ENCODE measurements at regions not wholly inside any gene's neighbourhood (a gene's known extent, or its start where the extent isn't known, plus 50 kb on each side); places are given as distances from the start of the nearest gene placed in this dataset.

GRCh38 chr13:112249644-112250610 lies 126.2 kb upstream of the SPACA7 start:
- Histone ChIP-seq H3K27me3 (ENCODE audit: control insufficient read depth in 2 of 2, insufficient read depth in 2 of 2, low read length in 2 of 2) (no peaks in the 10 kb centered on the region), H3K9ac (replicated peaks; ENCODE audit: extremely low read depth, insufficient read depth, low read length) (no peak overlapping the region), H3K4me2 (ENCODE audit: insufficient read depth, low read length) (no peak overlapping the region), H4K20me1 (replicated peaks; ENCODE audit: control insufficient read depth, extremely low read depth, insufficient read depth, low read length) (no peaks in the 10 kb centered on the region), H3K36me3 (ENCODE audit: control insufficient read depth in 2 of 2, extremely low read depth in 1 of 2, insufficient read depth in 2 of 2, low read length in 2 of 2) (no peaks in the 10 kb centered on the region), H3K27ac (ENCODE audit: insufficient read depth, low read depth, low read length) (no peak overlapping the region), H3K4me1 (ENCODE audit: control insufficient read depth, extremely low read depth, insufficient read depth, low read length) (no peaks in the 10 kb centered on the region), H3K4me3 (replicated peaks in 1 of 3; ENCODE audit: insufficient read depth in 1 of 3, low read depth in 1 of 3, low read length in 3 of 3) (no peak overlapping the region), H3K79me2 (ENCODE audit: control insufficient read depth, insufficient read depth, low read length) (no peaks in the 10 kb centered on the region), H3K9me3 (replicated peaks; ENCODE audit: control insufficient read depth, insufficient read depth, low read length) (no peaks in the 10 kb centered on the region), H3K9me1 (replicated peaks; ENCODE audit: control insufficient read depth, extremely low read depth, insufficient read depth, low read length) (no peaks in the 10 kb centered on the region), H2AFZ (ENCODE audit: low read depth, low read length) (no peak overlapping the region)
- DNase-seq (ENCODE audit: low read depth, low spot score) (no peak), FAIRE-seq (no peak)
- TF ChIP-seq GATA2 (IDR thresholded peaks at IDR 0.05; ENCODE audit: insufficient read depth, insufficient read length, low read depth, low read length) (no peak), JUN (IDR thresholded peaks at IDR 0.05; ENCODE audit: borderline replicate concordance, insufficient read depth, insufficient read length, low read depth) (no peak), MAX (IDR thresholded peaks at IDR 0.05; ENCODE audit: insufficient read depth, insufficient read length) (no peak), FOS (IDR thresholded peaks at IDR 0.05; ENCODE audit: borderline replicate concordance, insufficient read depth, low read length) (no peak), POLR2AphosphoS5 (IDR thresholded peaks at IDR 0.05; ENCODE audit: insufficient read depth, low read depth, low read length) (no peak), EZH2 (IDR thresholded peaks at IDR 0.05; ENCODE audit: borderline replicate concordance, low read depth, low read length, severe bottlenecking) (no peak), CTCF (IDR thresholded peaks at IDR 0.05; ENCODE audit: extremely low read depth in 1 of 2, insufficient read depth in 1 of 2, low read depth in 1 of 2, low read length in 2 of 2) (no peak), MYC (IDR thresholded peaks at IDR 0.05; ENCODE audit: low read depth, low read length) (no peak)
- dilution Hi-C loops (cut with MboI; ENCODE audit: extremely low pct_ligation_motif_present, low sequenced_read_pairs): no loop called here
- intact Hi-C loops (cut with micrococcal nuclease): no loop called here
- POLR2A ChIA-PET: no interaction called here
- BruUV-seq (replicated peaks): no TSS peak
- CTCF ChIA-PET: no interaction called here
